Spleen (tissue), 11 donors: ENCODE measurements at regions not wholly inside any gene's neighbourhood (a gene's known extent, or its start where the extent isn't known, plus 50 kb on each side); places are given as distances from the start of the nearest gene placed in this dataset.

ENCODE experiments used
- DNase-seq: peaks from one replicate; pipeline ENCODE4 v3.0.0-alpha.2; 2020
- H3K27ac ChIP-seq, 8 donors: fragments of 200-600 bp; sonication (generic) in 7 of 8; 1 replicate in 4 of 8; 2 replicates in 4 of 8; pipeline versions ENCODE4 v1.5.0 to v1.8.0; 2016 to 2021; ENCODE audit warnings: inconsistent platforms in 4 of 8, mild to moderate bottlenecking in 4 of 8, moderate library complexity in 1 of 8
- H3K27me3 ChIP-seq, 7 donors: fragments of 200-600 bp; sonication (generic) in 6 of 7; replicated peaks in 1 of 7; 1 replicate in 4 of 7; 2 replicates in 3 of 7; pipeline versions ENCODE4 v1.5.0 to v1.8.0; 2016 to 2021; ENCODE audit warnings: inconsistent platforms in 3 of 7, mild to moderate bottlenecking in 1 of 7
- H3K36me3 ChIP-seq, 6 donors: fragments of 200-600 bp; sonication (generic) in 5 of 6; 1 replicate in 4 of 6; 2 replicates in 2 of 6; pipeline versions ENCODE4 v1.5.0 to v1.8.0; 2016 to 2021; ENCODE audit warnings: inconsistent platforms in 2 of 6
- H3K4me1 ChIP-seq, 6 donors: fragments of 200-600 bp; sonication (generic) in 5 of 6; 1 replicate in 3 of 6; 2 replicates in 3 of 6; pipeline versions ENCODE4 v1.5.0 to v1.8.0; 2016 to 2021; ENCODE audit warnings: inconsistent platforms in 3 of 6
- H3K4me3 ChIP-seq, 8 donors: fragments of 200-600 bp; sonication (generic) in 7 of 8; 1 replicate in 4 of 8; 2 replicates in 4 of 8; pipeline versions ENCODE4 v1.5.0 to v1.8.0; 2016 to 2021; ENCODE audit warnings: inconsistent platforms in 4 of 8, mild to moderate bottlenecking in 4 of 8, moderate library complexity in 2 of 8
- H3K9me3 ChIP-seq, 8 donors: fragments of 200-600 bp; sonication (generic) in 7 of 8; 1 replicate in 4 of 8; 2 replicates in 4 of 8; pipeline versions ENCODE4 v1.5.0 to v1.8.0; 2016 to 2021; ENCODE audit warnings: inconsistent platforms in 4 of 8
- POLR2A ChIP-seq, 3 donors: fragments of 450-650 bp; IDR thresholded peaks; one replicate each; pipeline ENCODE4 v1.5.1; 2017; ENCODE audit warnings: antibody characterized with exemption in 3 of 3, mild to moderate bottlenecking in 1 of 3
- POLR2AphosphoS5 ChIP-seq, 3 donors: sonication (generic); formaldehyde crosslinking; IDR thresholded peaks; one replicate each; pipeline ENCODE4 v1.5.1; 2017; ENCODE audit warnings: antibody characterized with exemption in 3 of 3
- WGBS, 5 donors: extraction: QIAGEN DNeasy Blood & Tissue Kit in 3 of 5; methylation state at CpG; one replicate each; pipeline versions ENCODE4 v1.1.5 to v1.1.7; 2013 to 2018; 5-methylcytosine and 5-hydroxymethylcytosine counted together
- intact Hi-C: fragments of 100-400 bp; cut with DNase I; formaldehyde crosslinking; loops from one replicate; pipeline ENCODE4 v1.15.0; 2023; ENCODE audit warnings: low total_unique reads
- TF ChIP-seq, protein P1 (sequence below), 11 experiments: fragments of 200-600 bp in 7 of 11; fragments of 450-650 bp in 4 of 11; sonication (generic) in 4 of 11; IDR thresholded peaks in 8 of 11; conservative IDR thresholded peaks in 3 of 11; 1 replicate in 7 of 11; 2 replicates in 4 of 11; pipeline versions ENCODE4 v1.4.0 to v1.8.0; 2016 to 2021; ENCODE audit warnings: antibody characterized with exemption in 11 of 11, inconsistent platforms in 4 of 11, mild to moderate bottlenecking in 1 of 11
- donor health status: healthy with polysubstance abuse.
- donor health status: DM: no; HTN: no; CAD: no; lungs with moderate emphysema.
- donor health status: DM: no; HTN: no; CAD: no.
- donor health status: Bipolar disorder and iron deficiency.
- donor health status: healthy.
- donor health status: DM: no; HTN: no; CAD: no.
- donor health status: DM: yes; HTN: yes; CAD: no.

DNA sequence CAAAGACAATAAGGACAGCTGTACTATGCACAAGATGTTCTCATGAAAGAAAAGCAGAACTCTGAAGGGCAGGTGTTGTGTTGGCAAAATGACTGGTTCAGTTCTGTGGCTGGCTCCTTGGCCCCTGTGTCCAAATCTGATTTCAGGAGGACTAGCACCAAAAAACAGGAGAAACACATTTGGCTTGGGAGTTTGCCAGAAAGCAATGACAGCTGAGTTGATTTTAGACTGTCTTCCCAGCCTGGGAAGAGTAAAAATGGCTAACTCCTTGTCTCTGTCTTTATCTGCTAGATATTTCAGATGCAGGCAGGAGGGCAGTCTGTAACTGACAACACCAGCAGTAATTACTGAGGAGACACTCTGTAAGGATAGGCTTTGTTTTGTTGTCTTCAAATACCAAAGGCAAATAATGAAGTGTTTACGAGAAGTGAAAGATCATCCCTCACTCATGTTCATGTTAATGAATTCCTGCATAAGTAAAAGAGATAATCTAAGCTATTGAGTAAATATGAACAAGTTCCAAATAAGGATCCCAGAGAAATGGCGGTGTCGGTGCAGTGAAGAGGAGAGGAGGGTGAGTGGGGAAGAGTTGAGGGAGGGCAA lies 989.0 kb downstream of the CDH11 start:
- H3K36me3 ChIP-seq, result no peaks in the 10 kb centered on the region
- intact Hi-C loops, result no loop called here
- H3K9me3 ChIP-seq, result peaks cover 0 to 13% (median 0%) of the 10 kb centered on the region in 8 donors
- no peaks in the 10 kb centered on the region for H3K27me3 ChIP-seq
- TF ChIP-seq, protein P1, sequence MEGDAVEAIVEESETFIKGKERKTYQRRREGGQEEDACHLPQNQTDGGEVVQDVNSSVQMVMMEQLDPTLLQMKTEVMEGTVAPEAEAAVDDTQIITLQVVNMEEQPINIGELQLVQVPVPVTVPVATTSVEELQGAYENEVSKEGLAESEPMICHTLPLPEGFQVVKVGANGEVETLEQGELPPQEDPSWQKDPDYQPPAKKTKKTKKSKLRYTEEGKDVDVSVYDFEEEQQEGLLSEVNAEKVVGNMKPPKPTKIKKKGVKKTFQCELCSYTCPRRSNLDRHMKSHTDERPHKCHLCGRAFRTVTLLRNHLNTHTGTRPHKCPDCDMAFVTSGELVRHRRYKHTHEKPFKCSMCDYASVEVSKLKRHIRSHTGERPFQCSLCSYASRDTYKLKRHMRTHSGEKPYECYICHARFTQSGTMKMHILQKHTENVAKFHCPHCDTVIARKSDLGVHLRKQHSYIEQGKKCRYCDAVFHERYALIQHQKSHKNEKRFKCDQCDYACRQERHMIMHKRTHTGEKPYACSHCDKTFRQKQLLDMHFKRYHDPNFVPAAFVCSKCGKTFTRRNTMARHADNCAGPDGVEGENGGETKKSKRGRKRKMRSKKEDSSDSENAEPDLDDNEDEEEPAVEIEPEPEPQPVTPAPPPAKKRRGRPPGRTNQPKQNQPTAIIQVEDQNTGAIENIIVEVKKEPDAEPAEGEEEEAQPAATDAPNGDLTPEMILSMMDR (IDR thresholded peaks at IDR 0.05 in 8 of 11, conservative IDR thresholded peaks at IDR 0.05 in 3 of 11), result no peak
- no peak for TF ChIP-seq POLR2AphosphoS5 (IDR thresholded peaks at IDR 0.05)
- TF ChIP-seq POLR2A (IDR thresholded peaks at IDR 0.05), result no peak
- H3K4me3 ChIP-seq, result no peak overlapping the region
- H3K4me1 ChIP-seq, result no peaks in the 10 kb centered on the region
- H3K27ac ChIP-seq, result peak overlapping the region in 1 of 8 donors; percentile 1
- 41 to 80% (median 63%) methylated on average over 3 of the region's 3 CpGs for WGBS, 5 donors
- no peak for DNase-seq

DNA sequence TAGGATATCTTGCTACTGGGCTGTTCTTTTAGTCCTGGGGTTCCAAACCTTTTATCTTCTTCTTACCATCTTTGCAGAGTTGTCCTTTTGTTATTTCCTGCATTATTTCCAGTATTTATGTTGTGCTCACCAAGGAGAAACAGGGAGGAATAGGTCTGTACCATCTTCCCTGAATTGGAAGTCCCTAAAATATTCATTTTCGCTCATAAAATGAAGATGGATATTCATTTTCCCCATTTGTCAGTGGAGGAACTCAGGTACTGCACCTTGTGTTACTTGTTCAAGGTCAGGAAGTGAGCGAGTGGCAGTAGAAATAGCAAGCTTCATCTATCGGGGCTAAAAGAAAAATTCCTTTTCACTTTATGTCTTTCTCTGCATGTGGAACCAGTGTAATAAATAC lies 989.7 kb downstream of the CDH11 start:
- Histone ChIP-seq H3K27me3 (no peaks in the 10 kb centered on the region), H3K9me3 (peaks cover 0 to 13% (median 0%) of the 10 kb centered on the region in 8 donors), H3K27ac (no peak overlapping the region), H3K4me1 (no peaks in the 10 kb centered on the region), H3K36me3 (no peaks in the 10 kb centered on the region), H3K4me3 (no peak overlapping the region)
- WGBS, 5 donors, result 74 to 87% (median 84%) methylated on average over 3 of the region's 3 CpGs
- DNase-seq, result no peak
- TF ChIP-seq, protein P1 (IDR thresholded peaks at IDR 0.05 in 8 of 11, conservative IDR thresholded peaks at IDR 0.05 in 3 of 11), result no peak
- TF ChIP-seq POLR2AphosphoS5 (IDR thresholded peaks at IDR 0.05), result no peak
- intact Hi-C loops, result no loop called here

DNA sequence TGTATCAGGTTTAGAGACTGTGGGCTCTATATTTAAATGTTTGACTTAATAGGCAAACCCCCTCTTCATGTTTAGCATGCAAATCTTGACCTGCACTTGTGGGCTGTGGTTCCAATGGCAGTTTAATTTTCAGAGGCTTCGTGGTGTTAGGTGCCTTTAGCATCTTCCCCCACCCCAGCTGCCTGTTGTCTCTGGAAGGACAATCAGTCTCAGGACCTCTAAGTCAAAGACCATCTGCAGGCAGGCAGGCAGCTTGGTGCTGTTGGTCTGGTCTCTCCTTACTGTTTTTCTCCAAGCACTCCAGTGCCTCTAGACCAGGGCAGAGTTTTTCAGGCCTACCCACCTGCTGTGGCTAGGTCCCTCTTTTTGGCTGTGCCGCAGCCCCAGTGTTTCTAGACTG lies 990.4 kb downstream of the CDH11 start:
- WGBS, 5 donors, result 73 to 83% (median 78%) methylated on average over 2 of the region's 2 CpGs
- Histone ChIP-seq H3K27me3 (no peaks in the 10 kb centered on the region), H3K36me3 (no peaks in the 10 kb centered on the region), H3K9me3 (peaks cover 0 to 13% (median 0%) of the 10 kb centered on the region in 8 donors), H3K4me1 (no peaks in the 10 kb centered on the region), H3K27ac (no peak overlapping the region), H3K4me3 (no peak overlapping the region)
- intact Hi-C loops, result no loop called here
- TF ChIP-seq, protein P1 (IDR thresholded peaks at IDR 0.05 in 8 of 11, conservative IDR thresholded peaks at IDR 0.05 in 3 of 11), result no peak
- TF ChIP-seq POLR2A (IDR thresholded peaks at IDR 0.05) (no peak), POLR2AphosphoS5 (IDR thresholded peaks at IDR 0.05) (no peak)
- no peak for DNase-seq

DNA sequence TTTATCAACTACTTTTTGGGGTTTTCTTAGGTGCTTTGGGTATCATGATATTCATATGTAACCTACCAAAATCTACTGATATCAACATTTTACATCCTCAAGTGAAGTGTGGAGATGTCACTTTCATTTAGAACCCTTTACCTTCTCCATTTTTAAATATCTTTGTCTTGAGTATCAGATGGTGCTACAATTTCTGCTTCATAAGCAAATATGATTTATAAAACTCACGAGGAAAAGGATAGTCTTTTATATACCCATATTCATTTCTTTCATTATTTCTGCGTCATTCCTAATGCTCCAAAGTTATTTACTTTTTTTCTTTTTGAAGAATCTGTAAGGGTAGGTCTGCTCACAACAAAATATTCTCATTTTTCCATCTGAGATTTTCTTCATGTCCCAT lies 991.7 kb downstream of the CDH11 start:
- Histone ChIP-seq H3K27me3 (no peaks in the 10 kb centered on the region), H3K9me3 (peaks cover 0 to 7% (median 0%) of the 10 kb centered on the region in 8 donors), H3K4me3 (no peak overlapping the region), H3K4me1 (no peaks in the 10 kb centered on the region), H3K36me3 (no peaks in the 10 kb centered on the region), H3K27ac (no peak overlapping the region)
- intact Hi-C loops, result no loop called here
- no peak for DNase-seq
- WGBS, 5 donors, result 66 to 82% (median 81%) methylated on average over 2 of the region's 2 CpGs
- TF ChIP-seq POLR2AphosphoS5 (IDR thresholded peaks at IDR 0.05) (no peak), POLR2A (IDR thresholded peaks at IDR 0.05) (no peak)
- TF ChIP-seq, protein P1 (IDR thresholded peaks at IDR 0.05 in 8 of 11, conservative IDR thresholded peaks at IDR 0.05 in 3 of 11), result no peak
